ENCODE measurements at regions not wholly inside any gene's neighbourhood (a gene's known extent, or its start where the extent isn't known, plus 50 kb on each side); places are given as distances from the start of the nearest gene placed in this dataset.

DNA sequence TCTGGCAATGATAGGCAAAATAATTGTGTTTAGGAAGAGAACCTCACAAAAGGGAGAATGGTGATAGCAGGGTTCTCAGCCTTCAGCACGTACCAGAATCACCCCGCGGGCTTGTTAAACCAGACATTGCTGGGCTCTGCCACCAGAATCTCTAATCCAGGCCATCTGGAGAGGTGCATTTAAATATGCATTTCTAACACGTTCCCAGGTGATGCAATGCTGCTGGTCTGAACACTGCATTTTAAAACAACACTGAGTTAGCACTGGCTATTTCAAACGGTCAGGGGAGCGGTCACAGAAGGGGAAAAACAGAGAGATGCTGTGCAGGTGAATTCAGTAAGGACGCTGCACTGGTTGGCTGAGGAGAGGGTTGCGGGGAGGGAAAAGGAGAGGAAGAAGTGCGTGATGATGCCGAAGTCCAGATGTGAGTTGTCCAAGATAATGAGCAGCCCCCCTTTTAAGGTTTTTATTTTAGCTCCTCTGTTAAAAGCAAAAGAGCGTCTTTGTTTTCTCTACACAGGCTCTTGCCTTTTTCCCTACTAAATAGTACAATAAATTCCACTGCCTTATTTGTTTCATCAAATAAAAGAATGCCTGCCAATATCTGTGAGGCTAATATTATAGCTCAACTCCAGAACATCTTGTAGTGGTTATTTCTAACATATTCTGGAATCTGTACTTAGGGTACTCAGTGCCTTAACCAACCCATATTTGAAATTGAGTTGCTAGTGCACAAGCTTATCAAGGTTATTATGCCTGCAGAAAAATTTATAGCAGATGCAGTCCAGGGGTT is 109.6 kb upstream of the POU2AF2 start (continued):
- TF ChIP-seq, protein P1, sequence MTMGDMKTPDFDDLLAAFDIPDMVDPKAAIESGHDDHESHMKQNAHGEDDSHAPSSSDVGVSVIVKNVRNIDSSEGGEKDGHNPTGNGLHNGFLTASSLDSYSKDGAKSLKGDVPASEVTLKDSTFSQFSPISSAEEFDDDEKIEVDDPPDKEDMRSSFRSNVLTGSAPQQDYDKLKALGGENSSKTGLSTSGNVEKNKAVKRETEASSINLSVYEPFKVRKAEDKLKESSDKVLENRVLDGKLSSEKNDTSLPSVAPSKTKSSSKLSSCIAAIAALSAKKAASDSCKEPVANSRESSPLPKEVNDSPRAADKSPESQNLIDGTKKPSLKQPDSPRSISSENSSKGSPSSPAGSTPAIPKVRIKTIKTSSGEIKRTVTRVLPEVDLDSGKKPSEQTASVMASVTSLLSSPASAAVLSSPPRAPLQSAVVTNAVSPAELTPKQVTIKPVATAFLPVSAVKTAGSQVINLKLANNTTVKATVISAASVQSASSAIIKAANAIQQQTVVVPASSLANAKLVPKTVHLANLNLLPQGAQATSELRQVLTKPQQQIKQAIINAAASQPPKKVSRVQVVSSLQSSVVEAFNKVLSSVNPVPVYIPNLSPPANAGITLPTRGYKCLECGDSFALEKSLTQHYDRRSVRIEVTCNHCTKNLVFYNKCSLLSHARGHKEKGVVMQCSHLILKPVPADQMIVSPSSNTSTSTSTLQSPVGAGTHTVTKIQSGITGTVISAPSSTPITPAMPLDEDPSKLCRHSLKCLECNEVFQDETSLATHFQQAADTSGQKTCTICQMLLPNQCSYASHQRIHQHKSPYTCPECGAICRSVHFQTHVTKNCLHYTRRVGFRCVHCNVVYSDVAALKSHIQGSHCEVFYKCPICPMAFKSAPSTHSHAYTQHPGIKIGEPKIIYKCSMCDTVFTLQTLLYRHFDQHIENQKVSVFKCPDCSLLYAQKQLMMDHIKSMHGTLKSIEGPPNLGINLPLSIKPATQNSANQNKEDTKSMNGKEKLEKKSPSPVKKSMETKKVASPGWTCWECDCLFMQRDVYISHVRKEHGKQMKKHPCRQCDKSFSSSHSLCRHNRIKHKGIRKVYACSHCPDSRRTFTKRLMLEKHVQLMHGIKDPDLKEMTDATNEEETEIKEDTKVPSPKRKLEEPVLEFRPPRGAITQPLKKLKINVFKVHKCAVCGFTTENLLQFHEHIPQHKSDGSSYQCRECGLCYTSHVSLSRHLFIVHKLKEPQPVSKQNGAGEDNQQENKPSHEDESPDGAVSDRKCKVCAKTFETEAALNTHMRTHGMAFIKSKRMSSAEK (CRISPR knock-in tag; IDR thresholded peaks at IDR 0.05; ENCODE audit: borderline replicate concordance) = no peak
- TF ChIP-seq FOXP1 (CRISPR knock-in tag; IDR thresholded peaks at IDR 0.05; ENCODE audit: borderline replicate concordance) (no peak), GRHL2 (CRISPR knock-in tag; IDR thresholded peaks at IDR 0.05; ENCODE audit: insufficient replicate concordance, severe bottlenecking) (no peak), NFE2L1 (CRISPR knock-in tag; IDR thresholded peaks at IDR 0.05) (no peak), FOXJ3 (CRISPR knock-in tag; IDR thresholded peaks at IDR 0.05; ENCODE audit: borderline replicate concordance) (no peak), ZNF263 (CRISPR knock-in tag; IDR thresholded peaks at IDR 0.05; ENCODE audit: low read depth) (no peak)
- TF ChIP-seq, protein P2, sequence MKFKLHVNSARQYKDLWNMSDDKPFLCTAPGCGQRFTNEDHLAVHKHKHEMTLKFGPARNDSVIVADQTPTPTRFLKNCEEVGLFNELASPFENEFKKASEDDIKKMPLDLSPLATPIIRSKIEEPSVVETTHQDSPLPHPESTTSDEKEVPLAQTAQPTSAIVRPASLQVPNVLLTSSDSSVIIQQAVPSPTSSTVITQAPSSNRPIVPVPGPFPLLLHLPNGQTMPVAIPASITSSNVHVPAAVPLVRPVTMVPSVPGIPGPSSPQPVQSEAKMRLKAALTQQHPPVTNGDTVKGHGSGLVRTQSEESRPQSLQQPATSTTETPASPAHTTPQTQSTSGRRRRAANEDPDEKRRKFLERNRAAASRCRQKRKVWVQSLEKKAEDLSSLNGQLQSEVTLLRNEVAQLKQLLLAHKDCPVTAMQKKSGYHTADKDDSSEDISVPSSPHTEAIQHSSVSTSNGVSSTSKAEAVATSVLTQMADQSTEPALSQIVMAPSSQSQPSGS (CRISPR knock-in tag; IDR thresholded peaks at IDR 0.05; ENCODE audit: borderline replicate concordance, low read depth) = no peak
- TF ChIP-seq, protein P3, sequence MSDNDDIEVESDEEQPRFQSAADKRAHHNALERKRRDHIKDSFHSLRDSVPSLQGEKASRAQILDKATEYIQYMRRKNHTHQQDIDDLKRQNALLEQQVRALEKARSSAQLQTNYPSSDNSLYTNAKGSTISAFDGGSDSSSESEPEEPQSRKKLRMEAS (CRISPR knock-in tag; IDR thresholded peaks at IDR 0.05) = no peak

DNA sequence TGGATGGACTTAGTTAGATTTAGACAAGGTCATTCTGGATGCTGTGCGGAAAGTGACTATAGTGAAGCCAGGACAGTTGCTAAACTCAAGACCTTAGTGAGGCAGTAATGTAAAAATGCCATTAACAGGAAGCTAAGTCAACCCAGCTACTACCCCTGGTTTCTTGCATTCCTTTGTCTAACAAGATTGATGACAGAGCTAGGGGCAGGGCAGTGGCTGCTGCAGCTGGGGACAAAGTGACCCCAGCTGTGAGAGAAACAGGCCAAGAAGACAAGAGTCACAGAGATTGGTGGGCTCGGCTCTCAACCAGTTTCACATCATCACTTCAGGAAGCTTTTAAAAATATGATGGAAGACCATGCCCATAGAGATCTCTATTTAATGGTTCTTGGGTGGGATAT is 110.4 kb upstream of the POU2AF2 start:
- ATAC-seq (no peak), DNase-seq (ENCODE audit: low spot score) (no peak)
- Mint-ChIP-seq H3K27ac (no peak overlapping the region), H3K27me3 (ENCODE audit: low read depth) (no peaks in the 10 kb centered on the region), H3K4me3 (no peak overlapping the region), H3K4me1 (peaks cover 14% of the 10 kb centered on the region), H3K36me3 (no peaks in the 10 kb centered on the region), H3K9me3 (peaks cover 8% of the 10 kb centered on the region)
- POLR2A ChIA-PET = no interaction called here
- TF ChIP-seq RELA (CRISPR knock-in tag; IDR thresholded peaks at IDR 0.05; ENCODE audit: borderline replicate concordance) = no peak
- TF ChIP-seq NFE2L1 (CRISPR knock-in tag; IDR thresholded peaks at IDR 0.05) = no peak
- TF ChIP-seq, protein P4, sequence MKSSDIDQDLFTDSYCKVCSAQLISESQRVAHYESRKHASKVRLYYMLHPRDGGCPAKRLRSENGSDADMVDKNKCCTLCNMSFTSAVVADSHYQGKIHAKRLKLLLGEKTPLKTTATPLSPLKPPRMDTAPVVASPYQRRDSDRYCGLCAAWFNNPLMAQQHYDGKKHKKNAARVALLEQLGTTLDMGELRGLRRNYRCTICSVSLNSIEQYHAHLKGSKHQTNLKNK (CRISPR knock-in tag; IDR thresholded peaks at IDR 0.05) = no peak
- TF ChIP-seq ZNF219 (CRISPR knock-in tag; IDR thresholded peaks at IDR 0.05; ENCODE audit: borderline replicate concordance) = no peak
- TF ChIP-seq ETV6 (CRISPR knock-in tag; IDR thresholded peaks at IDR 0.05) = no peak
- no peak for TF ChIP-seq NFYB (CRISPR knock-in tag; conservative IDR thresholded peaks at IDR 0.05; ENCODE audit: low read depth)
- no peak for TF ChIP-seq CBFB (CRISPR knock-in tag; IDR thresholded peaks at IDR 0.05; ENCODE audit: low read depth)
- no peak for TF ChIP-seq ZBTB21 (CRISPR knock-in tag; IDR thresholded peaks at IDR 0.05; ENCODE audit: borderline replicate concordance)
- TF ChIP-seq, protein P5, sequence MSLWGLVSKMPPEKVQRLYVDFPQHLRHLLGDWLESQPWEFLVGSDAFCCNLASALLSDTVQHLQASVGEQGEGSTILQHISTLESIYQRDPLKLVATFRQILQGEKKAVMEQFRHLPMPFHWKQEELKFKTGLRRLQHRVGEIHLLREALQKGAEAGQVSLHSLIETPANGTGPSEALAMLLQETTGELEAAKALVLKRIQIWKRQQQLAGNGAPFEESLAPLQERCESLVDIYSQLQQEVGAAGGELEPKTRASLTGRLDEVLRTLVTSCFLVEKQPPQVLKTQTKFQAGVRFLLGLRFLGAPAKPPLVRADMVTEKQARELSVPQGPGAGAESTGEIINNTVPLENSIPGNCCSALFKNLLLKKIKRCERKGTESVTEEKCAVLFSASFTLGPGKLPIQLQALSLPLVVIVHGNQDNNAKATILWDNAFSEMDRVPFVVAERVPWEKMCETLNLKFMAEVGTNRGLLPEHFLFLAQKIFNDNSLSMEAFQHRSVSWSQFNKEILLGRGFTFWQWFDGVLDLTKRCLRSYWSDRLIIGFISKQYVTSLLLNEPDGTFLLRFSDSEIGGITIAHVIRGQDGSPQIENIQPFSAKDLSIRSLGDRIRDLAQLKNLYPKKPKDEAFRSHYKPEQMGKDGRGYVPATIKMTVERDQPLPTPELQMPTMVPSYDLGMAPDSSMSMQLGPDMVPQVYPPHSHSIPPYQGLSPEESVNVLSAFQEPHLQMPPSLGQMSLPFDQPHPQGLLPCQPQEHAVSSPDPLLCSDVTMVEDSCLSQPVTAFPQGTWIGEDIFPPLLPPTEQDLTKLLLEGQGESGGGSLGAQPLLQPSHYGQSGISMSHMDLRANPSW (CRISPR knock-in tag; conservative IDR thresholded peaks at IDR 0.05; ENCODE audit: low read depth) = no peak
- TF ChIP-seq, protein P6, sequence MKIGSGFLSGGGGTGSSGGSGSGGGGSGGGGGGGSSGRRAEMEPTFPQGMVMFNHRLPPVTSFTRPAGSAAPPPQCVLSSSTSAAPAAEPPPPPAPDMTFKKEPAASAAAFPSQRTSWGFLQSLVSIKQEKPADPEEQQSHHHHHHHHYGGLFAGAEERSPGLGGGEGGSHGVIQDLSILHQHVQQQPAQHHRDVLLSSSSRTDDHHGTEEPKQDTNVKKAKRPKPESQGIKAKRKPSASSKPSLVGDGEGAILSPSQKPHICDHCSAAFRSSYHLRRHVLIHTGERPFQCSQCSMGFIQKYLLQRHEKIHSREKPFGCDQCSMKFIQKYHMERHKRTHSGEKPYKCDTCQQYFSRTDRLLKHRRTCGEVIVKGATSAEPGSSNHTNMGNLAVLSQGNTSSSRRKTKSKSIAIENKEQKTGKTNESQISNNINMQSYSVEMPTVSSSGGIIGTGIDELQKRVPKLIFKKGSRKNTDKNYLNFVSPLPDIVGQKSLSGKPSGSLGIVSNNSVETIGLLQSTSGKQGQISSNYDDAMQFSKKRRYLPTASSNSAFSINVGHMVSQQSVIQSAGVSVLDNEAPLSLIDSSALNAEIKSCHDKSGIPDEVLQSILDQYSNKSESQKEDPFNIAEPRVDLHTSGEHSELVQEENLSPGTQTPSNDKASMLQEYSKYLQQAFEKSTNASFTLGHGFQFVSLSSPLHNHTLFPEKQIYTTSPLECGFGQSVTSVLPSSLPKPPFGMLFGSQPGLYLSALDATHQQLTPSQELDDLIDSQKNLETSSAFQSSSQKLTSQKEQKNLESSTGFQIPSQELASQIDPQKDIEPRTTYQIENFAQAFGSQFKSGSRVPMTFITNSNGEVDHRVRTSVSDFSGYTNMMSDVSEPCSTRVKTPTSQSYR (CRISPR knock-in tag; IDR thresholded peaks at IDR 0.05) = no peak
- no peak for TF ChIP-seq GABPB1 (CRISPR knock-in tag; IDR thresholded peaks at IDR 0.05)
- CTCF ChIA-PET = no interaction called here
